Dermis microvascular lymphatic vessel endothelial cell (primary cell): ENCODE measurements at regions not wholly inside any gene's neighbourhood (a gene's known extent, or its start where the extent isn't known, plus 50 kb on each side); places are given as distances from the start of the nearest gene placed in this dataset.

Experiments used
- DNase-seq, 2 donors: peaks; one replicate each; pipeline versions ENCODE4 v3.0.0 to v3.0.0-alpha.2; 2010; ENCODE audit warnings: low read depth in 2 of 2

GRCh38 chr12:30828686-30829085 lies 73.9 kb upstream of the CAPRIN2 start:
- DNase-seq: no peak

- DNase-seq: no peak
Measured at GRCh38 chr12:30827101-30828066, 72.6 kb upstream of the CAPRIN2 start.

- no peak for DNase-seq
Measured at GRCh38 chr12:30826276-30826675, 71.5 kb upstream of the CAPRIN2 start.

GRCh38 chr12:30825341-30825740 lies 70.6 kb upstream of the CAPRIN2 start:
- DNase-seq: no peak

- DNase-seq: no peak
Measured at GRCh38 chr12:30824311-30824710, 69.6 kb upstream of the CAPRIN2 start.

- DNase-seq: no peak
Measured at GRCh38 chr12:30823764-30824163, 69.0 kb upstream of the CAPRIN2 start.

- DNase-seq: peak in 1 of 2 donors; percentile 18
Measured at GRCh38 chr12:30823156-30823699, 68.5 kb upstream of the CAPRIN2 start.

GRCh38 chr12:30822385-30823155 lies 67.8 kb upstream of the CAPRIN2 start:
- DNase-seq: peak in 1 of 2 donors; percentile 33

- DNase-seq: no peak
Measured at GRCh38 chr12:30820406-30820946, 65.7 kb upstream of the CAPRIN2 start.

- DNase-seq: no peak
Measured at GRCh38 chr12:30818562-30818961, 63.8 kb upstream of the CAPRIN2 start.

GRCh38 chr12:30816742-30817465 lies 62.2 kb upstream of the CAPRIN2 start:
- no peak for DNase-seq

GRCh38 chr12:30814295-30814655 lies 59.5 kb upstream of the CAPRIN2 start:
- no peak for DNase-seq

- DNase-seq: peak in 1 of 2 donors; percentile 14
Measured at GRCh38 chr12:30813525-30814294, 59.0 kb upstream of the CAPRIN2 start.

GRCh38 chr12:30811966-30812365 lies 57.2 kb upstream of the CAPRIN2 start:
- DNase-seq: peak in 1 of 2 donors; percentile 11

GRCh38 chr12:30810918-30811317 lies 56.2 kb upstream of the CAPRIN2 start:
- DNase-seq: no peak

- no peak for DNase-seq
Measured at GRCh38 chr12:30807695-30808034, 52.9 kb upstream of the CAPRIN2 start.

GRCh38 chr12:30806989-30807694 lies 52.4 kb upstream of the CAPRIN2 start:
- DNase-seq: peak; percentile 58 to 77

- DNase-seq: no peak
Measured at GRCh38 chr12:30805959-30806358, 51.2 kb upstream of the CAPRIN2 start.
